K562 (cell line): ENCODE measurements at regions not wholly inside any gene's neighbourhood (a gene's known extent, or its start where the extent isn't known, plus 50 kb on each side); places are given as distances from the start of the nearest gene placed in this dataset.

Experiments
- ATAC-seq: fragments of 200-7000 bp; cut with Tn5 transposase; 3 replicates; pipeline ENCODE4 v1.9.1; 2020; ENCODE audit warnings: moderate library complexity
- BruUV-seq: library from RNA; stranded (reverse); fragments of 400-500 nt; replicated peaks from 2 replicates; lab custom pipeline; 2021; lab: Mats Ljungman, UMichigan
- CTCF ChIA-PET: fragments of 300-600 bp; formaldehyde crosslinking; extraction: SDS; loops from one replicate; lab custom pipeline; 2021; ENCODE audit warnings: low intra/inter-chr PET ratio; lab: Yijun Ruan, JAX
- POLR2A ChIA-PET: fragments of 300-600, 350-650 bp; sonication (Branson Sonifier 250); formaldehyde crosslinking; extraction: SDS; loops from one replicate; lab custom pipeline; 2021; ENCODE audit warnings: antibody characterized with exemption, inconsistent platforms; lab: Yijun Ruan, JAX
- DNase-seq, 4 experiments: peaks; one replicate each; pipeline versions ENCODE4 v3.0.0 to v3.0.0-alpha.2; 2011 to 2018; ENCODE audit warnings: low spot score in 3 of 4, mixed read lengths in 3 of 4; ENCODE audit errors: extremely low read depth in 1 of 4
- FAIRE-seq: peaks from 2 replicates; lab custom pipeline; 2011; peaks lifted over from hg19 to GRCh38; lab: Jason Lieb, UNC
- H2AFZ ChIP-seq: 2 replicates; pipeline ENCODE4 v1.6.0; 2011; ENCODE audit warnings: low read depth, low read length, control low read depth, inconsistent platforms
- H3K27ac ChIP-seq: fragments of 200-600 bp; 3 replicates; pipeline ENCODE4 v1.8.0; 2011; ENCODE audit warnings: low read depth, mild to moderate bottlenecking, control low read depth, inconsistent platforms, low read length, moderate library complexity, mixed read lengths; ENCODE audit errors: extremely low read depth
- H3K27me3 ChIP-seq, 2 experiments: fragments of 300-600 bp in 1 of 2; 2 replicates in 1 of 2; 3 replicates in 1 of 2; pipeline versions ENCODE4 v1.6.0 to v1.8.0; 2011; ENCODE audit warnings: inconsistent platforms in 2 of 2, low read length in 2 of 2, mild to moderate bottlenecking in 1 of 2, mixed read lengths in 1 of 2, moderate library complexity in 1 of 2; ENCODE audit not compliant: control insufficient read depth in 2 of 2, insufficient read depth in 2 of 2
- H3K36me3 ChIP-seq: fragments of 300-600 bp; 3 replicates; pipeline ENCODE4 v1.8.0; 2011; ENCODE audit warnings: mild to moderate bottlenecking, low read length, inconsistent platforms; ENCODE audit not compliant: control insufficient read depth, insufficient read depth
- H3K4me1 ChIP-seq, 2 experiments: fragments of 200-600 bp in 1 of 2; replicated peaks in 1 of 2; 2 replicates in 1 of 2; 3 replicates in 1 of 2; pipeline versions ENCODE4 v1.5.1 to v1.8.0; 2011; ENCODE audit warnings: inconsistent platforms in 2 of 2, low read length in 2 of 2, mild to moderate bottlenecking in 1 of 2, mixed read lengths in 1 of 2, moderate library complexity in 1 of 2; ENCODE audit not compliant: control insufficient read depth in 2 of 2, insufficient read depth in 2 of 2
- H3K4me2 ChIP-seq: 2 replicates; pipeline ENCODE4 v1.6.1; 2011; ENCODE audit warnings: low read length, control low read depth, inconsistent platforms, mixed read lengths; ENCODE audit not compliant: insufficient read depth
- H3K4me3 ChIP-seq: fragments of 200-600 bp; sonication (generic), shearing (Covaris generic); 2 replicates; pipeline ENCODE4 v1.5.1; 2016; ENCODE audit warnings: control low read depth, inconsistent platforms
- H3K79me2 ChIP-seq: fragments of 200-600 bp; 3 replicates; pipeline ENCODE4 v1.8.0; 2011; ENCODE audit warnings: low read length, inconsistent platforms; ENCODE audit not compliant: control insufficient read depth, insufficient read depth
- H3K9ac ChIP-seq, 2 experiments: 2 replicates each; pipeline versions ENCODE4 v1.6.0 to v1.6.1; 2011; ENCODE audit warnings: low read depth in 2 of 2, low read length in 2 of 2, control low read depth in 1 of 2, inconsistent platforms in 1 of 2, mild to moderate bottlenecking in 1 of 2, mixed read lengths in 1 of 2; ENCODE audit not compliant: insufficient read depth in 1 of 2
- H3K9me1 ChIP-seq: one replicate; pipeline ENCODE4 v1.6.0; 2011; ENCODE audit warnings: inconsistent platforms, mild to moderate bottlenecking, low read length, moderate library complexity; ENCODE audit not compliant: control insufficient read depth, insufficient read depth
- H3K9me3 ChIP-seq: replicated peaks from 2 replicates; pipeline ENCODE4 v1.5.1; 2011; ENCODE audit warnings: low read depth, low read length, inconsistent platforms; ENCODE audit not compliant: control insufficient read depth, insufficient read depth
- H4K20me1 ChIP-seq: replicated peaks from 2 replicates; pipeline ENCODE4 v1.6.1; 2011; ENCODE audit warnings: low read length, inconsistent platforms, mixed read lengths; ENCODE audit not compliant: control insufficient read depth, insufficient read depth
- ARHGAP35 ChIP-seq: fragments of 450-650 bp; IDR thresholded peaks from 2 replicates; pipeline ENCODE4 v1.6.1; 2018; ENCODE audit not compliant: partially characterized antibody
- GTF2E2 ChIP-seq: fragments of 200-800 bp; sonication (Bioruptor generic); IDR thresholded peaks from 2 replicates; pipeline ENCODE4 v1.6.1; 2016; ENCODE audit warnings: missing genetic modification characterization, missing compliant biosample characterization
- HMBOX1 ChIP-seq: sonication (generic); IDR thresholded peaks from 2 replicates; pipeline ENCODE4 v1.6.1; 2016
- HMGXB4 ChIP-seq: sonication (generic); formaldehyde crosslinking; IDR thresholded peaks from 2 replicates; pipeline ENCODE4 v1.8.1; 2023; ENCODE audit warnings: mild to moderate bottlenecking, missing genetic modification reagents
- MAZ ChIP-seq, 2 experiments: fragments of 450-650 bp in 1 of 2; sonication (generic) in 1 of 2; formaldehyde crosslinking; IDR thresholded peaks in 1 of 2; conservative IDR thresholded peaks in 1 of 2; 2 replicates each; pipeline versions ENCODE4 v1.4.0 to v1.5.0; 2020; ENCODE audit warnings: mild to moderate bottlenecking in 1 of 2, missing genetic modification reagents in 1 of 2
- MLX ChIP-seq, 2 experiments: fragments of 450-650 bp in 1 of 2; sonication (generic) in 1 of 2; formaldehyde crosslinking; conservative IDR thresholded peaks; 2 replicates each; pipeline versions ENCODE4 v1.4.0 to v1.8.1; 2020 to 2022; ENCODE audit warnings: mild to moderate bottlenecking in 1 of 2, missing genetic modification reagents in 1 of 2
- POLR2H ChIP-seq: IDR thresholded peaks from 2 replicates; pipeline ENCODE4 v1.6.1; 2016; ENCODE audit warnings: missing genetic modification characterization, low read depth, mild to moderate bottlenecking, control low read depth, missing compliant biosample characterization, moderate library complexity
- SMARCC2 ChIP-seq: fragments of 450-650 bp; IDR thresholded peaks from 2 replicates; pipeline ENCODE4 v1.6.1; 2017; ENCODE audit warnings: antibody characterized with exemption, moderate library complexity, mild to moderate bottlenecking, low read depth
- ZBTB26 ChIP-seq: fragments of 450-650 bp; formaldehyde crosslinking; IDR thresholded peaks from 2 replicates; pipeline ENCODE4 v1.4.0; 2022; ENCODE audit warnings: missing genetic modification characterization
- ZEB2 ChIP-seq: fragments of 450-650 bp; IDR thresholded peaks from 2 replicates; pipeline ENCODE4 v1.6.1; 2016
- ZNF561 ChIP-seq: fragments of 450-650 bp; formaldehyde crosslinking; conservative IDR thresholded peaks from 2 replicates; pipeline ENCODE4 v1.4.0; 2020; ENCODE audit warnings: mild to moderate bottlenecking, moderate library complexity
- ZZZ3 ChIP-seq: fragments of 450-650 bp; IDR thresholded peaks from 2 replicates; pipeline ENCODE4 v1.6.1; 2016; ENCODE audit warnings: antibody characterized with exemption, mild to moderate bottlenecking, moderate library complexity
- whole genome bisulfite sequencing: fragments of 100-300 bp; shearing (Covaris generic); methylation state at CpG from one replicate; pipeline ENCODE4 v1.1.6; 2016; ENCODE audit warnings: low coverage, mixed read lengths; ENCODE audit not compliant: insufficient coverage; ENCODE audit errors: missing lambda C conversion rate; 5-methylcytosine and 5-hydroxymethylcytosine counted together
- in situ Hi-C: fragments of 300-500 bp; cut with MboI; formaldehyde crosslinking; loops from 4 replicates; pipeline ENCODE4 v1.15.0; 2018; ENCODE audit warnings: inconsistent platforms, mixed read lengths
- intact Hi-C: fragments of 100-400 bp; cut with micrococcal nuclease; formaldehyde crosslinking; loops from 2 replicates; pipeline ENCODE4 v1.14.2; 2022

GRCh38 chr2:238747114-238747513 is 100.8 kb upstream of the TWIST2 start:
- H2AFZ ChIP-seq, result no peak overlapping the region
- no TSS peak for BruUV-seq
- H3K9me1 ChIP-seq, result no peaks in the 10 kb centered on the region
- peaks cover 0 to 6% of the 10 kb centered on the region in 2 experiments; a peak in 4 of 5 replicates for H3K4me1 ChIP-seq
- no peaks in the 10 kb centered on the region for H4K20me1 ChIP-seq
- no peak for DNase-seq
- intact Hi-C loops (no loop called here), in situ Hi-C loops (no loop called here)
- WGBS, result 4% methylated on average over 17 of the region's 18 CpGs
- H3K36me3 ChIP-seq, result no peaks in the 10 kb centered on the region
- H3K9me3 ChIP-seq, result no peaks in the 10 kb centered on the region
- H3K4me2 ChIP-seq, result no peak overlapping the region
- ATAC-seq, result no peak
- H3K4me3 ChIP-seq, result no peak overlapping the region
- ChIA-PET POLR2A (no interaction called here), CTCF (no interaction called here)
- TF ChIP-seq SMARCC2 (no peak), MLX (CRISPR knock-in tag; conservative IDR thresholded peaks at IDR 0.05) (no peak), POLR2H (no peak), ARHGAP35 (no peak), ZNF561 (no peak), ZBTB26 (CRISPR knock-in tag) (no peak), HMBOX1 (no peak), ZZZ3 (no peak), MAZ (CRISPR knock-in tag; conservative IDR thresholded peaks at IDR 0.05 in 1 of 2, IDR thresholded peaks at IDR 0.05 in 1 of 2) (no peak), HMGXB4 (CRISPR knock-in tag) (no peak), GTF2E2 (tag) (no peak), ZEB2 (no peak)
- H3K79me2 ChIP-seq, result no peaks in the 10 kb centered on the region
- no peak for FAIRE-seq
- H3K9ac ChIP-seq, result no peak overlapping the region
- H3K27me3 ChIP-seq, result no peaks in the 10 kb centered on the region
- H3K27ac ChIP-seq, result no peak overlapping the region
